HG03103 (cell line): ENCODE measurements at regions not wholly inside any gene's neighbourhood (a gene's known extent, or its start where the extent isn't known, plus 50 kb on each side); places are given as distances from the start of the nearest gene placed in this dataset.

Source experiments
- ATAC-seq: cut with Tn5 transposase; IDR thresholded peaks from one replicate; pipeline ENCODE4 v1.9.1; 2021; ENCODE audit warnings: low read depth; ENCODE audit not compliant: unreplicated experiment

- no peak for ATAC-seq
These were observed 99.1 kb upstream of the NRXN3 start for GRCh38 chr14:78071016-78071549.

GRCh38 chr14:78073028-78073427, 97.1 kb upstream of the NRXN3 start:
- no peak for ATAC-seq

GRCh38 chr14:78074561-78074960, 95.6 kb upstream of the NRXN3 start:
- no peak for ATAC-seq

- ATAC-seq, result no peak
These were observed 95.1 kb upstream of the NRXN3 start for GRCh38 chr14:78075033-78075432.

GRCh38 chr14:78075555-78076277, 94.5 kb upstream of the NRXN3 start:
- ATAC-seq, result no peak

GRCh38 chr14:78081245-78081644, 88.9 kb upstream of the NRXN3 start:
- no peak for ATAC-seq

GRCh38 chr14:78083837-78084236, 86.3 kb upstream of the NRXN3 start:
- no peak for ATAC-seq

GRCh38 chr14:78086342-78086741, 83.8 kb upstream of the NRXN3 start:
- no peak for ATAC-seq

- ATAC-seq, result no peak
These were observed 81.3 kb upstream of the NRXN3 start for GRCh38 chr14:78088916-78089315.

GRCh38 chr14:78090864-78091263, 79.3 kb upstream of the NRXN3 start:
- ATAC-seq, result no peak

- no peak for ATAC-seq
These were observed 78.8 kb upstream of the NRXN3 start for GRCh38 chr14:78091361-78091760.

GRCh38 chr14:78092040-78092439, 78.1 kb upstream of the NRXN3 start:
- no peak for ATAC-seq

- no peak for ATAC-seq
These were observed 66.9 kb upstream of the NRXN3 start for GRCh38 chr14:78103271-78103670.

GRCh38 chr14:78104160-78104559, 66.0 kb upstream of the NRXN3 start:
- no peak for ATAC-seq

GRCh38 chr14:78104655-78105054, 65.5 kb upstream of the NRXN3 start:
- ATAC-seq, result no peak

GRCh38 chr14:78106381-78106780, 63.8 kb upstream of the NRXN3 start:
- ATAC-seq, result no peak

GRCh38 chr14:78107166-78107565, 63.0 kb upstream of the NRXN3 start:
- no peak for ATAC-seq

- no peak for ATAC-seq
These were observed 50.7 kb upstream of the NRXN3 start for GRCh38 chr14:78119440-78119839.
